ENCODE measurements at regions not wholly inside any gene's neighbourhood (a gene's known extent, or its start where the extent isn't known, plus 50 kb on each side); places are given as distances from the start of the nearest gene placed in this dataset.

- Histone ChIP-seq H3K9me3 (no peaks in the 10 kb centered on the region), H3K4me1 (no peaks in the 10 kb centered on the region), H3K36me3 (no peaks in the 10 kb centered on the region), H3K27me3 (no peaks in the 10 kb centered on the region), H3K4me3 (no peak overlapping the region), H3K27ac (no peak overlapping the region)
- TF ChIP-seq, protein P1, sequence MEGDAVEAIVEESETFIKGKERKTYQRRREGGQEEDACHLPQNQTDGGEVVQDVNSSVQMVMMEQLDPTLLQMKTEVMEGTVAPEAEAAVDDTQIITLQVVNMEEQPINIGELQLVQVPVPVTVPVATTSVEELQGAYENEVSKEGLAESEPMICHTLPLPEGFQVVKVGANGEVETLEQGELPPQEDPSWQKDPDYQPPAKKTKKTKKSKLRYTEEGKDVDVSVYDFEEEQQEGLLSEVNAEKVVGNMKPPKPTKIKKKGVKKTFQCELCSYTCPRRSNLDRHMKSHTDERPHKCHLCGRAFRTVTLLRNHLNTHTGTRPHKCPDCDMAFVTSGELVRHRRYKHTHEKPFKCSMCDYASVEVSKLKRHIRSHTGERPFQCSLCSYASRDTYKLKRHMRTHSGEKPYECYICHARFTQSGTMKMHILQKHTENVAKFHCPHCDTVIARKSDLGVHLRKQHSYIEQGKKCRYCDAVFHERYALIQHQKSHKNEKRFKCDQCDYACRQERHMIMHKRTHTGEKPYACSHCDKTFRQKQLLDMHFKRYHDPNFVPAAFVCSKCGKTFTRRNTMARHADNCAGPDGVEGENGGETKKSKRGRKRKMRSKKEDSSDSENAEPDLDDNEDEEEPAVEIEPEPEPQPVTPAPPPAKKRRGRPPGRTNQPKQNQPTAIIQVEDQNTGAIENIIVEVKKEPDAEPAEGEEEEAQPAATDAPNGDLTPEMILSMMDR (IDR thresholded peaks at IDR 0.05) = no peak
- TF ChIP-seq POLR2AphosphoS5 (IDR thresholded peaks at IDR 0.05; ENCODE audit: insufficient read depth in 1 of 2, low read depth in 1 of 2) (no peak), POLR2A (IDR thresholded peaks at IDR 0.05) (no peak)
- intact Hi-C loops (cut with DNase I) = no loop called here
- no peak for DNase-seq (ENCODE audit: extremely low spot score in 2 of 2)
Measured at GRCh38 chr13:105979131-105980011, 556.1 kb downstream of the EFNB2 start.

- H3K36me3 ChIP-seq = no peaks in the 10 kb centered on the region
- TF ChIP-seq, protein P1 (IDR thresholded peaks at IDR 0.05) = no peak
- TF ChIP-seq POLR2AphosphoS5 (IDR thresholded peaks at IDR 0.05; ENCODE audit: insufficient read depth in 1 of 2, low read depth in 1 of 2) = no peak
- TF ChIP-seq POLR2A (IDR thresholded peaks at IDR 0.05) = no peak
- H3K9me3 ChIP-seq = no peaks in the 10 kb centered on the region
- intact Hi-C loops (cut with DNase I) = no loop called here
- no peak overlapping the region for H3K4me3 ChIP-seq
- H3K27ac ChIP-seq = no peak overlapping the region
- DNase-seq (ENCODE audit: extremely low spot score in 2 of 2) = no peak
- peaks cover 20% of the 10 kb centered on the region for H3K4me1 ChIP-seq
- no peaks in the 10 kb centered on the region for H3K27me3 ChIP-seq
Measured at GRCh38 chr13:105974380-105974779, 561.1 kb downstream of the EFNB2 start.

DNA sequence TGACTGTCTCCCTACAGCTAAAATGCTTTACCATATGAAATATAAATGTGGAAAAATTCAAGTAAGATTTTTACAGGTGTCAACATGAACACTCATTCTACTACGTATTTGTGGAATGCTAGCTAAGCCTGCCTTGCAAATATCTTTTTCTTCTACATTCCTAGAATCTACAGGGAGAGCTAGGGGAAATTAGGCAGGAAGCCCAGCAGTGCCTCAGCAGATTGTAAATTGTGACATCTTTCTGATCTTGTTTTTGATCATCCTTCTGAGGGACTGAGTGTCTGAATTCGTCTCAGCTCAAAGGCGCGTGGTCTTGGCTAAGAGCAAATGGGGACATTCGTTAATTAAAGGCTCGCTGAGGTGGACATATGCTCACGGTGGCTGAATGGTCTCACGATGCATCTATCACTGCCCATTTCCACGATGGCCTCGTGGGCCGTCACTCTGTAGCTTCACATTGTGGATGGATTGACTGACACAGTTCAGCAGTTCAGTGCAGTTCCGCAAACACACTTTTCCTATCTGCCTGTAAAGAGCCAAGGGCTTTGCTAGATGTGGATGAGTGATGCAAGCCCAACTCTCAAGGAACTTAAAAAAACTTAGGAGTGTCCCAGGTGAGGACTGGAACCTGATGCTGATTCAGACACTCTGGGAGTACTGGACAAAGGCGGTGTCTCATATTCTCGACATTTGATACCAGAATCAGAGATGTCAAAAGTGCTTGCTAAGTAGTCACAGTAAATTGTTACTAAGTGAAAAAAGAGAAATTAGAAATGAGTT lies 562.5 kb downstream of the EFNB2 start:
- no peak overlapping the region for H3K4me3 ChIP-seq
- H3K4me1 ChIP-seq = peaks cover 20% of the 10 kb centered on the region
- no peak overlapping the region for H3K27ac ChIP-seq
- no peaks in the 10 kb centered on the region for H3K36me3 ChIP-seq
- no peak for TF ChIP-seq POLR2AphosphoS5 (IDR thresholded peaks at IDR 0.05; ENCODE audit: insufficient read depth in 1 of 2, low read depth in 1 of 2)
- no peak for TF ChIP-seq POLR2A (IDR thresholded peaks at IDR 0.05)
- TF ChIP-seq, protein P1 (IDR thresholded peaks at IDR 0.05) = no peak
- no peaks in the 10 kb centered on the region for H3K9me3 ChIP-seq
- DNase-seq (ENCODE audit: extremely low spot score in 2 of 2) = no peak
- no peaks in the 10 kb centered on the region for H3K27me3 ChIP-seq
- intact Hi-C loops (cut with DNase I) = no loop called here

- H3K4me3 ChIP-seq = peak overlapping the region in 1 of 2 donors; percentile 9
- no peaks in the 10 kb centered on the region for H3K9me3 ChIP-seq
- TF ChIP-seq, protein P1 (IDR thresholded peaks at IDR 0.05) = no peak
- TF ChIP-seq POLR2A (IDR thresholded peaks at IDR 0.05) = no peak
- no peak for TF ChIP-seq POLR2AphosphoS5 (IDR thresholded peaks at IDR 0.05; ENCODE audit: insufficient read depth in 1 of 2, low read depth in 1 of 2)
- DNase-seq (ENCODE audit: extremely low spot score in 2 of 2) = no peak
- no peaks in the 10 kb centered on the region for H3K36me3 ChIP-seq
- no peak overlapping the region for H3K27ac ChIP-seq
- intact Hi-C loops (cut with DNase I) = no loop called here
- peaks cover 20% of the 10 kb centered on the region for H3K4me1 ChIP-seq
- no peaks in the 10 kb centered on the region for H3K27me3 ChIP-seq
Measured at GRCh38 chr13:105972306-105972721, 563.1 kb downstream of the EFNB2 start.

All from vagina (tissue), 2 donors.